CD4-positive, alpha-beta T cell treated with Interleukin-6 at 100 ng/mL for 8 hours (primary cell): ENCODE measurements at regions not wholly inside any gene's neighbourhood (a gene's known extent, or its start where the extent isn't known, plus 50 kb on each side); places are given as distances from the start of the nearest gene placed in this dataset.

ENCODE experiments used
- DNase-seq: peaks from one replicate; pipeline ENCODE4 v3.0.0-alpha.2; 2020; ENCODE audit warnings: mixed read lengths, low spot score

- DNase-seq, result no peak
Observed at GRCh38 chr5:124461941-124462340, 284.5 kb downstream of the ZNF608 start.

- no peak for DNase-seq
Observed at GRCh38 chr5:124461157-124461556, 285.3 kb downstream of the ZNF608 start.

- no peak for DNase-seq
Observed at GRCh38 chr5:124460642-124461041, 285.8 kb downstream of the ZNF608 start.

GRCh38 chr5:124459984-124460383, 286.5 kb downstream of the ZNF608 start:
- DNase-seq, result no peak

- no peak for DNase-seq
Observed at GRCh38 chr5:124457901-124458300, 288.5 kb downstream of the ZNF608 start.

GRCh38 chr5:124457101-124457500, 289.3 kb downstream of the ZNF608 start:
- no peak for DNase-seq

GRCh38 chr5:124456249-124456648, 290.2 kb downstream of the ZNF608 start:
- DNase-seq, result no peak

- DNase-seq, result no peak
Observed at GRCh38 chr5:124454081-124454480, 292.4 kb downstream of the ZNF608 start.

- DNase-seq, result no peak
Observed at GRCh38 chr5:124453221-124454051, 293.0 kb downstream of the ZNF608 start.

GRCh38 chr5:124452412-124452811, 294.0 kb downstream of the ZNF608 start:
- DNase-seq, result no peak

GRCh38 chr5:124451721-124452383, 294.6 kb downstream of the ZNF608 start:
- no peak for DNase-seq

- no peak for DNase-seq
Observed at GRCh38 chr5:124446120-124446519, 300.3 kb downstream of the ZNF608 start.

GRCh38 chr5:124445070-124445619, 301.3 kb downstream of the ZNF608 start:
- no peak for DNase-seq

- no peak for DNase-seq
Observed at GRCh38 chr5:124444147-124444775, 302.2 kb downstream of the ZNF608 start.

- DNase-seq, result no peak
Observed at GRCh38 chr5:124440471-124440870, 306.0 kb downstream of the ZNF608 start.

- DNase-seq, result no peak
Observed at GRCh38 chr5:124439609-124440008, 306.8 kb downstream of the ZNF608 start.

- no peak for DNase-seq
Observed at GRCh38 chr5:124438903-124439281, 307.5 kb downstream of the ZNF608 start.

GRCh38 chr5:124438026-124438902, 308.2 kb downstream of the ZNF608 start:
- DNase-seq, result no peak

- no peak for DNase-seq
Observed at GRCh38 chr5:124436294-124436693, 310.1 kb downstream of the ZNF608 start.

- DNase-seq, result no peak
Observed at GRCh38 chr5:124433170-124433569, 313.3 kb downstream of the ZNF608 start.

GRCh38 chr5:124421584-124421983, 324.9 kb downstream of the ZNF608 start:
- DNase-seq, result no peak

GRCh38 chr5:124420952-124421351, 325.5 kb downstream of the ZNF608 start:
- no peak for DNase-seq
